ENCODE measurements at regions not wholly inside any gene's neighbourhood (a gene's known extent, or its start where the extent isn't known, plus 50 kb on each side); places are given as distances from the start of the nearest gene placed in this dataset.
"Not testable (repeated sequence)": the region's sequence is repeated elsewhere in the genome, so short reads cannot be mapped to it uniquely, and the experiment has no call there.

DNA sequence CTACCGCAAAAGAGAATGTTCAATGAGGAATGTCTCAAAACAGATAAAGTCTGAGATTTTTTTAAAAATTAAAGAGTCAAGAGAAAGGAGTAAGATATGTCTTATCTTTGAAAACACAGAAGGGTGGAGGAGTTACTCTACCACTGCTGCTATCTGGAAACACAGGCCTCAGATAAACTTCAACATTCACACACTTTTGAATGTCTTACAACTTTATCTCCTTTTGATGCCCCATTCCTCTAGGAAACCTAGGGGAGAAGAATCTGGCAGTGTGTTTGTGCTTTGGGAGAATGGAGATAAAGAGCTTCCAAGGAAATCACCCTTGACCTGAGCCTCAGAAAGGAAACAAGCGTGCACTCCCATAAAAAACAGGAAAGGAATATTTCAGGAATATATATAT lies 468.2 kb downstream of the PLOD2 start:
- no peak for TF ChIP-seq CTCF (IDR thresholded peaks at IDR 0.05)
- DNase-seq (no peak), ATAC-seq (no peak)
- Histone ChIP-seq H3K36me3 (ENCODE audit: insufficient read depth in 1 of 2, low read depth in 1 of 2) (no peaks in the 10 kb centered on the region), H3K4me1 (no peaks in the 10 kb centered on the region), H3K27ac (no peak overlapping the region), H3K4me3 (no peak overlapping the region), H3K9me3 (no peaks in the 10 kb centered on the region), H3K27me3 (ENCODE audit: insufficient read depth in 3 of 3, low read length in 2 of 3) (peaks cover 0 to 2% (median 0%) of the 10 kb centered on the region in 3 donors)
- intact Hi-C loops (cut with DNase I), result no loop called here
- 79 to 87% (median 81%) methylated on average over 2 of the region's 2 CpGs for WGBS, 3 donors

- Histone ChIP-seq H3K36me3 (ENCODE audit: insufficient read depth in 1 of 2, low read depth in 1 of 2) (no peaks in the 10 kb centered on the region), H3K4me1 (no peaks in the 10 kb centered on the region), H3K27ac (no peak overlapping the region), H3K27me3 (ENCODE audit: insufficient read depth in 3 of 3, low read length in 2 of 3) (no peaks in the 10 kb centered on the region), H3K9me3 (no peaks in the 10 kb centered on the region), H3K4me3 (no peak overlapping the region)
- TF ChIP-seq CTCF (IDR thresholded peaks at IDR 0.05), result no peak
- ATAC-seq (no peak), DNase-seq (no peak)
- intact Hi-C loops (cut with DNase I), result no loop called here
Measured at GRCh38 chr3:145696011-145696410, 465.0 kb downstream of the PLOD2 start.

- Histone ChIP-seq H3K36me3 (ENCODE audit: insufficient read depth in 1 of 2, low read depth in 1 of 2) (no peaks in the 10 kb centered on the region), H3K27me3 (ENCODE audit: insufficient read depth in 3 of 3, low read length in 2 of 3) (no peaks in the 10 kb centered on the region), H3K4me1 (no peaks in the 10 kb centered on the region), H3K27ac (no peak overlapping the region), H3K9me3 (no peaks in the 10 kb centered on the region), H3K4me3 (no peak overlapping the region)
- DNase-seq, result no peak
- intact Hi-C loops (cut with DNase I), result no loop called here
- 55 to 64% (median 61%) methylated on average over 7 of the region's 7 CpGs for WGBS, 3 donors
- ATAC-seq, result no peak
- no peak for TF ChIP-seq CTCF (IDR thresholded peaks at IDR 0.05)
Measured at GRCh38 chr3:145698250-145698649, 462.7 kb downstream of the PLOD2 start.

GRCh38 chr3:145698749-145699148 lies 462.2 kb downstream of the PLOD2 start:
- H3K36me3 ChIP-seq (ENCODE audit: insufficient read depth in 1 of 2, low read depth in 1 of 2), result no peaks in the 10 kb centered on the region
- H3K9me3 ChIP-seq, result no peaks in the 10 kb centered on the region
- DNase-seq (no peak), ATAC-seq (no peak)
- no peak overlapping the region for H3K4me3 ChIP-seq
- no peaks in the 10 kb centered on the region for H3K27me3 ChIP-seq (ENCODE audit: insufficient read depth in 3 of 3, low read length in 2 of 3)
- no peak overlapping the region for H3K27ac ChIP-seq
- H3K4me1 ChIP-seq, result no peaks in the 10 kb centered on the region
- no peak for TF ChIP-seq CTCF (IDR thresholded peaks at IDR 0.05)
- intact Hi-C loops (cut with DNase I), result no loop called here

DNA sequence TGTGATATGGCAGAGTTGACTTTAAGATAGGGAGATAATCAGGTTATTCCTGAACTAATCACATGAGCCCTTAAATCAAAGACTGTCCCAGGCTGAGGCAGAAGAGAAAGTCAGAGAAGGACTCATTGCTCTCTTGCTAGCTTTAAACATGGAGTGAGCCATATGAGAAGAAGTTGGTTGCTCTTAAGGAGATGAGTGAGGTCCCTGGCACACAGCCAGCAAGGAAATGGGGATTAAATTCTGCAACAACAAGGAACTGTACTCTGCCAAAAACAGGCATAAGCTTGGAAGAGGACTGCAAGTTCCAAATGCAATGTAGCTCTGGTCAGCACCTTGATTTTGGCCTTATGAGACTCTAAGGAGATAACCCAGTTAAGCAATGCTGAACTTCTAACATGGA lies 457.0 kb downstream of the PLOD2 start:
- Histone ChIP-seq H3K36me3 (ENCODE audit: insufficient read depth in 1 of 2, low read depth in 1 of 2) (no peaks in the 10 kb centered on the region), H3K27me3 (ENCODE audit: insufficient read depth in 3 of 3, low read length in 2 of 3) (no peaks in the 10 kb centered on the region), H3K27ac (no peak overlapping the region), H3K4me1 (no peaks in the 10 kb centered on the region), H3K4me3 (no peak overlapping the region), H3K9me3 (no peaks in the 10 kb centered on the region)
- DNase-seq, result no peak
- TF ChIP-seq CTCF (IDR thresholded peaks at IDR 0.05), result no peak
- no peak for ATAC-seq
- intact Hi-C loops (cut with DNase I), result no loop called here

- H3K9me3 ChIP-seq; H3K27ac ChIP-seq; H3K4me1 ChIP-seq; H3K27me3 ChIP-seq (ENCODE audit: insufficient read depth in 3 of 3, low read length in 2 of 3); intact Hi-C loops (cut with DNase I); H3K4me3 ChIP-seq; H3K36me3 ChIP-seq (ENCODE audit: insufficient read depth in 1 of 2, low read depth in 1 of 2); DNase-seq; ATAC-seq: not testable (repeated sequence)
- WGBS, 3 donors, result 63 to 88% (median 71%) methylated on average over 1 of the region's 1 CpG
Measured at GRCh38 chr3:145709779-145710178, 451.2 kb downstream of the PLOD2 start.
